Hepatocyte (in vitro differentiated cells): ENCODE measurements at regions not wholly inside any gene's neighbourhood (a gene's known extent, or its start where the extent isn't known, plus 50 kb on each side); places are given as distances from the start of the nearest gene placed in this dataset.

Experiments used
- EZH2 ChIP-seq: fragments of 200-600 bp; sonication (generic); IDR thresholded peaks from 2 replicates; pipeline ENCODE4 v1.6.1; 2016; ENCODE audit warnings: antibody characterized with exemption, mild to moderate bottlenecking, borderline replicate concordance
- EZH2phosphoT487 ChIP-seq: fragments of 200-600 bp; sonication (generic); IDR thresholded peaks from one replicate; pipeline ENCODE4 v1.6.1; 2018; ENCODE audit warnings: antibody characterized with exemption, mild to moderate bottlenecking, low read depth, moderate library complexity; ENCODE audit not compliant: unreplicated experiment, severe bottlenecking
- TF ChIP-seq, protein P1 (sequence below): fragments of 200-600 bp; sonication (generic); IDR thresholded peaks from 2 replicates; pipeline ENCODE4 v1.5.1; 2016; ENCODE audit warnings: antibody characterized with exemption, mild to moderate bottlenecking; ENCODE audit not compliant: poor library complexity

DNA sequence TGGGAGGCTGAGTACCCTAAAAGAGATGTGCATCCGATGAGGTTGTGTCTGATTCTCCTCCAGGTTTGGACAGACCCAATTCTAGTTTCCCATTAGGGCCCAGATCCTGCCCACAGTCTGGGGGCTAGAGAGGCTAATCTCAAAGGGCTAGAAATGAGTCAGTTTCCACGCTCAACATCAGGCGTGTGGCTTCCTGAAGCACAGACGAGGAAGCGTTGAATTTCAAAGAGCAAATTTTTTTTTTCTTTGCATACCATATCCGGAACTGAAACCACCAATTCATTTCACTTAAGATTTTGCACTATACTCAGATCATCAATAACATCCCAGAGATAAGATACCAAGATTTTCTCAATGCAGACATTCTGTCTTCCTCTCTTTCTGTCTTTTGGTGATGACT lies 173.8 kb upstream of the BCL6 start:
- TF ChIP-seq, protein P1, sequence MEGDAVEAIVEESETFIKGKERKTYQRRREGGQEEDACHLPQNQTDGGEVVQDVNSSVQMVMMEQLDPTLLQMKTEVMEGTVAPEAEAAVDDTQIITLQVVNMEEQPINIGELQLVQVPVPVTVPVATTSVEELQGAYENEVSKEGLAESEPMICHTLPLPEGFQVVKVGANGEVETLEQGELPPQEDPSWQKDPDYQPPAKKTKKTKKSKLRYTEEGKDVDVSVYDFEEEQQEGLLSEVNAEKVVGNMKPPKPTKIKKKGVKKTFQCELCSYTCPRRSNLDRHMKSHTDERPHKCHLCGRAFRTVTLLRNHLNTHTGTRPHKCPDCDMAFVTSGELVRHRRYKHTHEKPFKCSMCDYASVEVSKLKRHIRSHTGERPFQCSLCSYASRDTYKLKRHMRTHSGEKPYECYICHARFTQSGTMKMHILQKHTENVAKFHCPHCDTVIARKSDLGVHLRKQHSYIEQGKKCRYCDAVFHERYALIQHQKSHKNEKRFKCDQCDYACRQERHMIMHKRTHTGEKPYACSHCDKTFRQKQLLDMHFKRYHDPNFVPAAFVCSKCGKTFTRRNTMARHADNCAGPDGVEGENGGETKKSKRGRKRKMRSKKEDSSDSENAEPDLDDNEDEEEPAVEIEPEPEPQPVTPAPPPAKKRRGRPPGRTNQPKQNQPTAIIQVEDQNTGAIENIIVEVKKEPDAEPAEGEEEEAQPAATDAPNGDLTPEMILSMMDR = no peak
- TF ChIP-seq EZH2 (no peak), EZH2phosphoT487 (no peak)
